Hypothalamus (tissue), 51 donors: ENCODE measurements at regions not wholly inside any gene's neighbourhood (a gene's known extent, or its start where the extent isn't known, plus 50 kb on each side); places are given as distances from the start of the nearest gene placed in this dataset.
A peak's percentile ranks its signal among the peaks of the same experiment; 100 is the strongest.

Experiments used
- DNase-seq, 51 donors: peaks; one replicate each; lab custom pipeline; 2025; lab: John Stamatoyannopoulos, UW

- no peak for DNase-seq
Observed at GRCh38 chr5:106755789-106756188, 914.9 kb downstream of the EFNA5 start.

DNA sequence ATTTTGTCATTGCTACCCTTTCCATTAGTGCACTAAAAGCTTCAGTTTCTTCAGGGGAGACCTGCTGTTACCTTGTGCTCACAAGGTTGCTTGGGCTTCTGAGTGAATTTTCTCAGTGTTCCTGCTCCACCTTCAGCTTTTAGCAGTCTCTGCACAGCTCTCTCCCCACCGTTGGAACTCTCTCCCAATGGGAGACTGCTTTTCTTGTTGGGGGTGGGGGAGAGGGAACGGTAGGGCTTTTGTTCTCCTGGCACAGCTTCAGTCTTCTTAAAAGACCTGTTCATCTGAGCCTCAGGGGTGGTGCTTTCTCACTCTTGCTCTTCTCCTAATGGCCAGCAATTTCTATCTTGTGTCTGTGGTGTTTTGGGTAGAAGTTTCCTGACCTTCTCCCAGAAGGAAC is 915.7 kb downstream of the EFNA5 start:
- no peak for DNase-seq

GRCh38 chr5:106749826-106750225 is 920.9 kb downstream of the EFNA5 start:
- no peak for DNase-seq

DNA sequence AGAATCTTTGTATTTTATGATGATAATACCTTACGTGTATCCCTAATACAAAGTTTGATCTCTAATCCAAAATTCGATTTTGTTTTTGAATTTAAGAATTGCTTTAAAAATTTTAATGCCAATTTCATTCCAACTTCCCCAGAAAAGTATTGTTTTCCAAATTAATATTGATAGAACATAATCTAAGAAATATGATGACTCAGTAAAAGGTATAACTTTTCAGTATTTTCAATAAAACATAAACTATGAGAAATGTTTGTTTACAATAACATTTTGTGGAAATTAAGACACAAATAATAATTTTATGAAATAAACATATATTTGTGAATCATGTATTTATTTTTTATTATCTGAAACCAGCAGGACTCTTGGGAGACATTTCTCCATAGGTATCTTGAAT is 931.6 kb downstream of the EFNA5 start:
- DNase-seq: no peak

DNA sequence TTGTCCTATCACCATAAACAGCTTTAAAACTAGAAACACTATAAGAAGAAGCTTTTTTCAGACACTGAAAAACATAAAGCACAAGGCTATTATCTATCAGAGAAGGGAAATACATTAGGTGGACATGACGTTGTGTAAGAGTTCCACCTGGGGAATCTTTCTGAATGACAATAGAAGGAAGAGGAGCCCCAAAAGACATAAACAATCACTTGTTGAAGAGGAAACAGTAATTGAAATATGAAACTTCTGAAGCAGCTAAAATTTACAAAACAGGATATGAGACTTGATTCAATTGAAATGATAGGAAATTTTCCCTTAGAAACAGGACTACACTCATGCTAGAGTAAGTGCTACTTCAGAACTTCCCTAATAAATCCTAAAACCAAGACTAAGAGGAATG is 933.6 kb downstream of the EFNA5 start:
- DNase-seq: no peak

DNA sequence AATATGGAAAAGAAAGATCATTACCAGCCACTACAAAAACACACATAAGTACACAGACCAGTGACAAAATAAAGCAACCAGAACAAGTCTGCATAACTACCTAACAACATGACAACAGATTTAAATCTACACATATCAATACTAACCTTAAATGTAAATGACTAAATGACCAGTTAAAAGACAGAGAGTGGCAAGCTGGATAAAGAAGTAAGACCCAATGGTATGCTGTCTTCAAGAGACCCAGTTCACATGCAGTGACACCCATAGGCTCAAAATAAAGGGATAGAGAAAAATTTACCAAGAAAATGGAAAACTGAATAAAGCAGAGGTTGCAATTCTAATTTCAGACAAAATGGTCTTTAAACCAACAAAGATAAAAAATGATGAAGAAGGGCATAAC is 938.1 kb downstream of the EFNA5 start:
- no peak for DNase-seq

DNA sequence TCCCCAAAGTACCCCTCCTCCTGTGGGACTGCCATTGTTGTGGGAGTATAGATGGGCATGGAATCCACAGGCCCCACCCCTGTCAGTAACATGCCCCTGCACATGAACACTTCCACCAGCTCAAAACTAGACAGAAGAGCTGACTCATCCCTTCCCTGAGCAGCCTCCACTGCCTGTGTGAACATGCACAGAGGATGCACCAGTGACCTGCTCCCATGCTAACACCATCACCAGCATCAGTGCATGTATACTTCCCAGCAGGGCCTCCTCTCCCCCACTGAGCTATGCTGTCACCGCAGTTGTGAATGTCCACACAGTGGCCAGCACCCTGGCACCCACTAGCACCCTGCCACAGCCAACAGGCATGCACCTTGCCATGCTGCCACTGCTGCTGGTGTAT is 939.8 kb downstream of the EFNA5 start:
- DNase-seq: no peak

GRCh38 chr5:106730506-106730905 is 940.2 kb downstream of the EFNA5 start:
- DNase-seq: no peak

GRCh38 chr5:106728208-106728607 is 942.5 kb downstream of the EFNA5 start:
- DNase-seq: no peak

- no peak for DNase-seq
Observed at GRCh38 chr5:106727071-106727470, 943.7 kb downstream of the EFNA5 start.

- no peak for DNase-seq
Observed at GRCh38 chr5:106720367-106720766, 950.4 kb downstream of the EFNA5 start.

- DNase-seq: no peak
Observed at GRCh38 chr5:106699796-106700195, 970.9 kb downstream of the EFNA5 start.

DNA sequence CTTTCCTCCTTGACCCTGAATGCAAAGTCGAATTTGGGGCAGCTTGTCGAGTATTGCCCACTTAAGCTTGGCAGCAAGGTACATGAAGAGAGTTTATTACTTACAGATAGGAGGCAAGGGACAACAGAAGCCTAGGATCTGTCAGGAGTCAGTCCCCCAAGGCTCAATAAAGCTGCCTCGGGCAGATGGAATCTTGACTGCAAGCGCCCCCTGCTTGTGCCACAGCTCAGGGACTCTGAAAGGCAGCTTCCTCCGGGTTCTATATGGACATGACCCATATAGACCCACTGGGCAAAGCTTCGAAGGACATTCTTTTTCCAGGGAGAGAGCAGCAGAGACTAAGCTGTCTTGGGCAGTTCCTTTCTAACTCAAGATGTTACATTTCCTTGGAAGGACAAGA is 971.5 kb downstream of the EFNA5 start:
- DNase-seq: peak in 4 of 51 donors; percentile 0 to 16 (median 2)

- DNase-seq: no peak
Observed at GRCh38 chr5:106698169-106698568, 972.6 kb downstream of the EFNA5 start.

GRCh38 chr5:106691701-106692100 is 979.0 kb downstream of the EFNA5 start:
- no peak for DNase-seq

DNA sequence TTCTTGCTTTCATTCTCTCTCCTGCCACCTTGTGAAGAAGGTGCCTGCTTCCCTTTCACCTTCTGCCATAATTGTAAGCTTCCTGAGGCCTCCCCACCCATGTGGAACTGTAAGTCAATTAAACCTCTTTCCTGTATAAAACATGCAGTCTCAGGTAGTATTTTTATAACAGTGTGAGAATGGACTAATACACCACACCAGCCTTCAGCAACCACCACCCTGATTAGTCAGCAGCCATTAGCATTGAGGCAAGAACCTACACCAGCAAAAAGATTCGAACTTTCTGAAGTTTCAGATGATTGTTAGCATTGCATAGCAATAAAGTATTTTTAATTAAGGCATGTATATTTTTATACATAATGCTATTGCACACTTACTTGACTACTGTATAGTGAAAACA is 980.2 kb downstream of the EFNA5 start:
- no peak for DNase-seq

- DNase-seq: no peak
Observed at GRCh38 chr5:106680330-106680729, 990.4 kb downstream of the EFNA5 start.

GRCh38 chr5:106677057-106677456 is 993.7 kb downstream of the EFNA5 start:
- DNase-seq: no peak

GRCh38 chr5:106675687-106676086 is 995.0 kb downstream of the EFNA5 start:
- no peak for DNase-seq

DNA sequence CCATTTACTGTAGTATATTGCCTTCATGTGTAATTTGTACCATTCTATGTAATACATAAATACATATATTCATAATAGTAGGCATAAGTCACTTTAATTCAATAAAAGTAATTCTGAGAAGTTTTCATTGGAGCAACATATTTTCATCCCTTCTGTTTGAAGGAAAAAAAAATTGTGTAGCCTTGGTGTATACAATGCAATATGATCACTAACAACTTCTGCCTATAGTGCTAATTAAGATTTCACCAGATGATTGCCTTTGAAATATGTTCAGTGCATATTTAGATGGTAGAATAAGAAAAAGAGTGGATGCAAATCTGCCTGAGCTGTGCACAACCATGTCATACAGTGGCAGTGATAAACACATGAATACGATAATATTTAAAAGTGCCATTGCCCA is 996.8 kb downstream of the EFNA5 start:
- no peak for DNase-seq

DNA sequence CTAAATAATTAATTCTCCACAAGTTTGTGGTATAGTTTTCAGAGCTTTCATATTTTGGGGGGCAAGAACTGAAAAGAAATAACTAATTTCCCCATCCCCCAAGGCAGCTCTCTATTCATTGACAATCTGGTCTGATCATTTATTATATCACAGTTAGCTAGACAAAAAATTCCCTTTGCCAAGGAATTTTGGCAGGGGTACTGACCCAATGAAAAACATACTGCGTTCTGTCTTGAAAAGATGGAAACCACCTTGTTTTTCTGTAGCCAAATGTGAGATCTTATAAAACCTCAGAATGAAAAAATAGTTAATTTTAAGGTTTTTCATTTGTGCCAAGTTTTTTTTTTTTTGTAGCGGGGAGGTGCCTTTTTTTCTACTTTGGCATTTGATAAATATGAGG is 1008.9 kb downstream of the EFNA5 start:
- DNase-seq: no peak

GRCh38 chr5:106660681-106661080 is 1010.1 kb downstream of the EFNA5 start:
- DNase-seq: no peak

DNA sequence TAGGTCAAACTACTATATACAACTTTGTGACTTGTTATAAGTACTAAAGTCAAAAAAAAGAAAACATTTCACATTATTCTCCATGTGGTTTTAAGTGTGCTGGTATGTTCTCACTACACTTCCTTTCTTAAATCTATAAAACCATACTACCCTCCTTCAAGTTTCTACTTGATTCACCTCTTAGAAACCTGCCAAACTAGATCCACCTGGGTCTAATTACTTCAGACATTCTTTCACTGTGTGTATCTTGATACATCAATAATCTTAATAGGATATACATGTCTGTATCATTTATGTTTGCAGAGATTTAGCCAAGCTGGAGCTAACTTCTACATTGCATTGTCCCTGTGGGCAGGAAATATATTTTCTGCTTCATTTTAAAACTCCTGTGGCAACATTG is 1012.6 kb downstream of the EFNA5 start:
- no peak for DNase-seq

- DNase-seq: no peak
Observed at GRCh38 chr5:106656821-106657220, 1013.9 kb downstream of the EFNA5 start.
